ENCODE measurements at regions not wholly inside any gene's neighbourhood (a gene's known extent, or its start where the extent isn't known, plus 50 kb on each side); places are given as distances from the start of the nearest gene placed in this dataset.

- TF ChIP-seq CTCF (IDR thresholded peaks at IDR 0.05) (no peak), POLR2A (IDR thresholded peaks at IDR 0.05) (no peak)
Measured at GRCh38 chr6:151682251-151682650, 125.2 kb upstream of the ESR1 start.

All from body of pancreas (tissue), 4 donors.